K562 (cell line): ENCODE measurements at regions not wholly inside any gene's neighbourhood (a gene's known extent, or its start where the extent isn't known, plus 50 kb on each side); places are given as distances from the start of the nearest gene placed in this dataset.

Experiments
- ATAC-seq: fragments of 200-7000 bp; cut with Tn5 transposase; 3 replicates; pipeline ENCODE4 v1.9.1; 2020; ENCODE audit warnings: moderate library complexity
- BruUV-seq: library from RNA; stranded (reverse); fragments of 400-500 nt; replicated peaks from 2 replicates; lab custom pipeline; 2021; lab: Mats Ljungman, UMichigan
- CTCF ChIA-PET: fragments of 300-600 bp; formaldehyde crosslinking; extraction: SDS; loops from one replicate; lab custom pipeline; 2021; ENCODE audit warnings: low intra/inter-chr PET ratio; lab: Yijun Ruan, JAX
- POLR2A ChIA-PET: fragments of 300-600, 350-650 bp; sonication (Branson Sonifier 250); formaldehyde crosslinking; extraction: SDS; loops from one replicate; lab custom pipeline; 2021; ENCODE audit warnings: antibody characterized with exemption, inconsistent platforms; lab: Yijun Ruan, JAX
- DNase-seq, 4 experiments: peaks; one replicate each; pipeline versions ENCODE4 v3.0.0 to v3.0.0-alpha.2; 2011 to 2018; ENCODE audit warnings: low spot score in 3 of 4, mixed read lengths in 3 of 4; ENCODE audit errors: extremely low read depth in 1 of 4
- FAIRE-seq: peaks from 2 replicates; lab custom pipeline; 2011; peaks lifted over from hg19 to GRCh38; lab: Jason Lieb, UNC
- H2AFZ ChIP-seq: 2 replicates; pipeline ENCODE4 v1.6.0; 2011; ENCODE audit warnings: low read depth, low read length, control low read depth, inconsistent platforms
- H3K27ac ChIP-seq: fragments of 200-600 bp; 3 replicates; pipeline ENCODE4 v1.8.0; 2011; ENCODE audit warnings: low read depth, mild to moderate bottlenecking, control low read depth, inconsistent platforms, low read length, moderate library complexity, mixed read lengths; ENCODE audit errors: extremely low read depth
- H3K27me3 ChIP-seq, 2 experiments: fragments of 300-600 bp in 1 of 2; 2 replicates in 1 of 2; 3 replicates in 1 of 2; pipeline versions ENCODE4 v1.6.0 to v1.8.0; 2011; ENCODE audit warnings: inconsistent platforms in 2 of 2, low read length in 2 of 2, mild to moderate bottlenecking in 1 of 2, mixed read lengths in 1 of 2, moderate library complexity in 1 of 2; ENCODE audit not compliant: control insufficient read depth in 2 of 2, insufficient read depth in 2 of 2
- H3K36me3 ChIP-seq: fragments of 300-600 bp; 3 replicates; pipeline ENCODE4 v1.8.0; 2011; ENCODE audit warnings: mild to moderate bottlenecking, low read length, inconsistent platforms; ENCODE audit not compliant: control insufficient read depth, insufficient read depth
- H3K4me1 ChIP-seq, 2 experiments: fragments of 200-600 bp in 1 of 2; replicated peaks in 1 of 2; 2 replicates in 1 of 2; 3 replicates in 1 of 2; pipeline versions ENCODE4 v1.5.1 to v1.8.0; 2011; ENCODE audit warnings: inconsistent platforms in 2 of 2, low read length in 2 of 2, mild to moderate bottlenecking in 1 of 2, mixed read lengths in 1 of 2, moderate library complexity in 1 of 2; ENCODE audit not compliant: control insufficient read depth in 2 of 2, insufficient read depth in 2 of 2
- H3K4me2 ChIP-seq: 2 replicates; pipeline ENCODE4 v1.6.1; 2011; ENCODE audit warnings: low read length, control low read depth, inconsistent platforms, mixed read lengths; ENCODE audit not compliant: insufficient read depth
- H3K4me3 ChIP-seq: fragments of 200-600 bp; sonication (generic), shearing (Covaris generic); 2 replicates; pipeline ENCODE4 v1.5.1; 2016; ENCODE audit warnings: control low read depth, inconsistent platforms
- H3K79me2 ChIP-seq: fragments of 200-600 bp; 3 replicates; pipeline ENCODE4 v1.8.0; 2011; ENCODE audit warnings: low read length, inconsistent platforms; ENCODE audit not compliant: control insufficient read depth, insufficient read depth
- H3K9ac ChIP-seq, 2 experiments: 2 replicates each; pipeline versions ENCODE4 v1.6.0 to v1.6.1; 2011; ENCODE audit warnings: low read depth in 2 of 2, low read length in 2 of 2, control low read depth in 1 of 2, inconsistent platforms in 1 of 2, mild to moderate bottlenecking in 1 of 2, mixed read lengths in 1 of 2; ENCODE audit not compliant: insufficient read depth in 1 of 2
- H3K9me1 ChIP-seq: one replicate; pipeline ENCODE4 v1.6.0; 2011; ENCODE audit warnings: inconsistent platforms, mild to moderate bottlenecking, low read length, moderate library complexity; ENCODE audit not compliant: control insufficient read depth, insufficient read depth
- H3K9me3 ChIP-seq: replicated peaks from 2 replicates; pipeline ENCODE4 v1.5.1; 2011; ENCODE audit warnings: low read depth, low read length, inconsistent platforms; ENCODE audit not compliant: control insufficient read depth, insufficient read depth
- H4K20me1 ChIP-seq: replicated peaks from 2 replicates; pipeline ENCODE4 v1.6.1; 2011; ENCODE audit warnings: low read length, inconsistent platforms, mixed read lengths; ENCODE audit not compliant: control insufficient read depth, insufficient read depth
- BACH1 ChIP-seq: fragments of 200-800 bp; sonication (Bioruptor generic); IDR thresholded peaks from 2 replicates; pipeline ENCODE4 v1.6.1; 2016; ENCODE audit warnings: missing genetic modification characterization, missing compliant biosample characterization
- BRD9 ChIP-seq: fragments of 450-650 bp; IDR thresholded peaks from 2 replicates; pipeline ENCODE4 v1.6.1; 2018; ENCODE audit warnings: low read depth; ENCODE audit not compliant: partially characterized antibody
- DACH1 ChIP-seq: fragments of 450-650 bp; IDR thresholded peaks from 2 replicates; pipeline ENCODE4 v1.6.1; 2018; ENCODE audit not compliant: partially characterized antibody
- FOS ChIP-seq: IDR thresholded peaks from 3 replicates; pipeline ENCODE4 v1.6.1; 2011; ENCODE audit not compliant: insufficient read length; ENCODE audit errors: extremely low read depth
- FOXA3 ChIP-seq, 2 experiments: fragments of 450-650 bp in 1 of 2; sonication (generic) in 1 of 2; formaldehyde crosslinking; IDR thresholded peaks in 1 of 2; conservative IDR thresholded peaks in 1 of 2; 2 replicates each; pipeline versions ENCODE4 v1.4.0 to v1.8.0; 2020 to 2022; ENCODE audit warnings: mild to moderate bottlenecking in 2 of 2, missing genetic modification reagents in 1 of 2
- FOXJ2 ChIP-seq: fragments of 200-800 bp; sonication (Bioruptor generic); IDR thresholded peaks from 2 replicates; pipeline ENCODE4 v1.6.1; 2016; ENCODE audit warnings: missing genetic modification characterization, missing compliant biosample characterization
- FUS ChIP-seq: fragments of 200-400 bp; formaldehyde crosslinking; optimal IDR thresholded peaks from 2 replicates; pipeline ENCODE3; 2017; ENCODE audit warnings: low read depth, low read length
- ILK ChIP-seq: fragments of 450-650 bp; IDR thresholded peaks from 2 replicates; pipeline ENCODE4 v1.6.1; 2016; ENCODE audit warnings: missing genetic modification characterization, low read depth, mild to moderate bottlenecking, missing compliant biosample characterization, moderate library complexity, borderline replicate concordance
- MCM3 ChIP-seq: fragments of 450-650 bp; IDR thresholded peaks from 2 replicates; pipeline ENCODE4 v1.6.1; 2016
- MYBL2 ChIP-seq, 2 experiments: fragments of 450-650 bp in 1 of 2; sonication (generic) in 1 of 2; formaldehyde crosslinking in 1 of 2; IDR thresholded peaks; 2 replicates each; pipeline versions ENCODE4 v1.6.1 to v1.8.1; 2017 to 2022; ENCODE audit warnings: borderline replicate concordance in 1 of 2, inconsistent platforms in 1 of 2, low read depth in 1 of 2, mild to moderate bottlenecking in 1 of 2, missing genetic modification reagents in 1 of 2, moderate library complexity in 1 of 2
- TAF7 ChIP-seq: fragments of 450-650 bp; IDR thresholded peaks from 2 replicates; pipeline ENCODE4 v1.6.1; 2016; ENCODE audit warnings: missing genetic modification characterization, missing compliant biosample characterization
- ZNF282 ChIP-seq: sonication (generic); formaldehyde crosslinking; IDR thresholded peaks from 2 replicates; pipeline ENCODE4 v1.8.1; 2023; ENCODE audit warnings: missing genetic modification reagents
- ZNF57 ChIP-seq: fragments of 450-650 bp; formaldehyde crosslinking; IDR thresholded peaks from 2 replicates; pipeline ENCODE4 v1.4.0; 2020; ENCODE audit warnings: mild to moderate bottlenecking, moderate library complexity
- WGBS: fragments of 100-300 bp; shearing (Covaris generic); methylation state at CpG from one replicate; pipeline ENCODE4 v1.1.6; 2016; ENCODE audit warnings: low coverage, mixed read lengths; ENCODE audit not compliant: insufficient coverage; ENCODE audit errors: missing lambda C conversion rate; 5-methylcytosine and 5-hydroxymethylcytosine counted together
- in situ Hi-C: fragments of 300-500 bp; cut with MboI; formaldehyde crosslinking; loops from 4 replicates; pipeline ENCODE4 v1.15.0; 2018; ENCODE audit warnings: inconsistent platforms, mixed read lengths
- intact Hi-C: fragments of 100-400 bp; cut with micrococcal nuclease; formaldehyde crosslinking; loops from 2 replicates; pipeline ENCODE4 v1.14.2; 2022
- TF ChIP-seq, protein P1 (sequence below): fragments of 450-650 bp; formaldehyde crosslinking; IDR thresholded peaks from 2 replicates; pipeline ENCODE4 v1.4.0; 2020; ENCODE audit warnings: mild to moderate bottlenecking, moderate library complexity
- TF ChIP-seq, protein P2 (sequence below): sonication (generic); formaldehyde crosslinking; IDR thresholded peaks from 2 replicates; pipeline ENCODE4 v1.8.1; 2023; ENCODE audit warnings: mild to moderate bottlenecking, missing genetic modification reagents

DNA sequence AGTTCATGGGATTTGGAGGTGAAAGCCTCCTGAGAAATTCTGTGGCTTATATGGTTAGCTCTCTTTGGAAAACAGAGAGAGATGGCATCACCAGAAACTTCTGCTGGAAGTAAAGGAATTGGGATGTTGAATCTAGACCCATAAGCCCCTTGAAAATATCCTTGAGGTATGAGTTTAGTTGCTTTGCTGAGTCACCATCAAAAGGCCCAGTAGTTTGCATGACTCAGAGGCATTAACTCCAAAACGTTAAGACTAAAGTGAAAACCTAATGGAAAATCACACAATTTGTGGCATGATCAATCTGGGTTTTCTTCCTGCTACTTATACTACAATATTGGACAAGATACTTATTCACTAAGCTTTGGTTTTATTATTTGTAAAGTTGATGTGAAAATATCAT is 349.2 kb upstream of the SALL1 start (continued):
- TF ChIP-seq ILK (tag) (no peak), ZNF57 (CRISPR knock-in tag) (no peak)

DNA sequence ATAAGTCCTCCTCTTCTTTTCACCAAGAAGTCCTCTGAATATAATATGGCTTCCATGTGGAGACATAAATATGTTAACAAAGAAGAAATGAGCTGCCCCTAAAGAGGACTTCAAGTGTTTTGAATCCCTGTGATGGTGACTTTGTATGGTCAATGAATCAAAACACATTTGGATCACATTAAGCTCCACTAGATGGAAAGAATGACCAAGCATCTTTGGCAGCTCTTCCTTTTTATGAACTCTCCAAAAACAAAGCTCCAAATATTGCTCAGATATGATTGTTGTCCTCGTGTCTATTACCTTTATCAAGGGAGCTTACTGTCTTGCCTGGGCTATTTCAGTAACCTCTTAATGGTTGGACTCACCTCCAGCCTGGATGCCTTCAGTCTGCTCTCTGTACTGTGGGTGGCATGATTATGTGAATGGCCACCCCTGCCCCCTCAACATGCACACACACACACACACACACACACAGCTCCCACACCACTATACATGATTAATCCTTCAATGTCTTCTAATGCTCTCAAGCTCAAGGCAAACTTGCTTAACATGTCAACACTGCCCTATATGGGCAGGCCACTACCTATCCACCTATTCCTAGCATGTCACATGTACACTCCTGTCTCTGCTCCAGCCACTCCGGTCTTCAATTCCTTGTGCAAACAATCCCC is 346.6 kb upstream of the SALL1 start:
- ATAC-seq (no peak), FAIRE-seq (no peak), DNase-seq (no peak)
- intact Hi-C loops, result no loop called here
- Histone ChIP-seq H2AFZ (no peak overlapping the region), H3K4me1 (no peaks in the 10 kb centered on the region), H4K20me1 (no peaks in the 10 kb centered on the region), H3K9ac (no peak overlapping the region), H3K9me1 (no peaks in the 10 kb centered on the region), H3K4me3 (no peak overlapping the region), H3K27ac (no peak overlapping the region), H3K4me2 (no peak overlapping the region), H3K79me2 (no peaks in the 10 kb centered on the region), H3K9me3 (no peaks in the 10 kb centered on the region), H3K27me3 (no peaks in the 10 kb centered on the region), H3K36me3 (no peaks in the 10 kb centered on the region)
- POLR2A ChIA-PET, result no interaction called here
- in situ Hi-C loops, result no loop called here
- WGBS, result 0% methylated on average over 2 of the region's 2 CpGs
- CTCF ChIA-PET, result no interaction called here
- TF ChIP-seq BRD9, result no peak
- no peak for TF ChIP-seq FOXJ2 (tag)
- TF ChIP-seq MCM3, result no peak
- TF ChIP-seq, protein P1, sequence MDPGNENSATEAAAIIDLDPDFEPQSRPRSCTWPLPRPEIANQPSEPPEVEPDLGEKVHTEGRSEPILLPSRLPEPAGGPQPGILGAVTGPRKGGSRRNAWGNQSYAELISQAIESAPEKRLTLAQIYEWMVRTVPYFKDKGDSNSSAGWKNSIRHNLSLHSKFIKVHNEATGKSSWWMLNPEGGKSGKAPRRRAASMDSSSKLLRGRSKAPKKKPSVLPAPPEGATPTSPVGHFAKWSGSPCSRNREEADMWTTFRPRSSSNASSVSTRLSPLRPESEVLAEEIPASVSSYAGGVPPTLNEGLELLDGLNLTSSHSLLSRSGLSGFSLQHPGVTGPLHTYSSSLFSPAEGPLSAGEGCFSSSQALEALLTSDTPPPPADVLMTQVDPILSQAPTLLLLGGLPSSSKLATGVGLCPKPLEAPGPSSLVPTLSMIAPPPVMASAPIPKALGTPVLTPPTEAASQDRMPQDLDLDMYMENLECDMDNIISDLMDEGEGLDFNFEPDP (CRISPR knock-in tag), result no peak
- no peak for TF ChIP-seq DACH1
- TF ChIP-seq FOS, result no peak
- TF ChIP-seq ZNF282, result no peak
- TF ChIP-seq, protein P2, sequence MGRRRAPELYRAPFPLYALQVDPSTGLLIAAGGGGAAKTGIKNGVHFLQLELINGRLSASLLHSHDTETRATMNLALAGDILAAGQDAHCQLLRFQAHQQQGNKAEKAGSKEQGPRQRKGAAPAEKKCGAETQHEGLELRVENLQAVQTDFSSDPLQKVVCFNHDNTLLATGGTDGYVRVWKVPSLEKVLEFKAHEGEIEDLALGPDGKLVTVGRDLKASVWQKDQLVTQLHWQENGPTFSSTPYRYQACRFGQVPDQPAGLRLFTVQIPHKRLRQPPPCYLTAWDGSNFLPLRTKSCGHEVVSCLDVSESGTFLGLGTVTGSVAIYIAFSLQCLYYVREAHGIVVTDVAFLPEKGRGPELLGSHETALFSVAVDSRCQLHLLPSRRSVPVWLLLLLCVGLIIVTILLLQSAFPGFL (CRISPR knock-in tag), result no peak
- no peak for TF ChIP-seq TAF7 (tag)
- no peak for TF ChIP-seq BACH1 (tag)
- TF ChIP-seq FOXA3 (CRISPR knock-in tag; conservative IDR thresholded peaks at IDR 0.05 in 1 of 2, IDR thresholded peaks at IDR 0.05 in 1 of 2), result no peak
- TF ChIP-seq FUS, result no peak
- no peak for TF ChIP-seq MYBL2 (IDR thresholded peaks at IDR 0.05; ENCODE audit: low read depth)
- TF ChIP-seq MYBL2 (CRISPR knock-in tag; IDR thresholded peaks at IDR 0.05; ENCODE audit: borderline replicate concordance), result no peak
- BruUV-seq, result no TSS peak
